HG02938 (cell line): ENCODE measurements at regions not wholly inside any gene's neighbourhood (a gene's known extent, or its start where the extent isn't known, plus 50 kb on each side); places are given as distances from the start of the nearest gene placed in this dataset.
A peak's percentile ranks its signal among the peaks of the same experiment; 100 is the strongest.

Source experiments
- ATAC-seq: cut with Tn5 transposase; IDR thresholded peaks from one replicate; pipeline ENCODE4 v1.9.1; 2021; ENCODE audit warnings: mild to moderate bottlenecking, moderate library complexity; ENCODE audit not compliant: unreplicated experiment

- ATAC-seq: no peak
Observed at GRCh38 chr2:37833423-37833822, 91.7 kb upstream of the RMDN2 start.

GRCh38 chr2:37836270-37836669, 88.8 kb upstream of the RMDN2 start:
- ATAC-seq: no peak

- ATAC-seq: no peak
Observed at GRCh38 chr2:37836711-37837110, 88.4 kb upstream of the RMDN2 start.

GRCh38 chr2:37837628-37838328, 87.3 kb upstream of the RMDN2 start:
- ATAC-seq: no peak

GRCh38 chr2:37838541-37839167, 86.4 kb upstream of the RMDN2 start:
- no peak for ATAC-seq

GRCh38 chr2:37839991-37840390, 85.1 kb upstream of the RMDN2 start:
- ATAC-seq: no peak

- no peak for ATAC-seq
Observed at GRCh38 chr2:37842732-37843440, 82.2 kb upstream of the RMDN2 start.

GRCh38 chr2:37843556-37843955, 81.5 kb upstream of the RMDN2 start:
- no peak for ATAC-seq

- ATAC-seq: no peak
Observed at GRCh38 chr2:37846207-37846606, 78.9 kb upstream of the RMDN2 start.

- ATAC-seq: no peak
Observed at GRCh38 chr2:37847792-37848191, 77.3 kb upstream of the RMDN2 start.

GRCh38 chr2:37848451-37848850, 76.6 kb upstream of the RMDN2 start:
- no peak for ATAC-seq

GRCh38 chr2:37849911-37850310, 75.2 kb upstream of the RMDN2 start:
- no peak for ATAC-seq

- peak; percentile 33 for ATAC-seq
Observed at GRCh38 chr2:37851428-37851827, 73.7 kb upstream of the RMDN2 start.

- peak; percentile 70 for ATAC-seq
Observed at GRCh38 chr2:37851828-37852584, 73.1 kb upstream of the RMDN2 start.

- no peak for ATAC-seq
Observed at GRCh38 chr2:37852585-37853014, 72.5 kb upstream of the RMDN2 start.

GRCh38 chr2:37854676-37855282, 70.3 kb upstream of the RMDN2 start:
- ATAC-seq: no peak

GRCh38 chr2:37855283-37856041, 69.6 kb upstream of the RMDN2 start:
- ATAC-seq: no peak

- ATAC-seq: no peak
Observed at GRCh38 chr2:37856101-37856751, 68.9 kb upstream of the RMDN2 start.

GRCh38 chr2:37857575-37858399, 67.3 kb upstream of the RMDN2 start:
- no peak for ATAC-seq
